HG02970 (cell line): ENCODE measurements at regions not wholly inside any gene's neighbourhood (a gene's known extent, or its start where the extent isn't known, plus 50 kb on each side); places are given as distances from the start of the nearest gene placed in this dataset.
"Not testable (repeated sequence)": the region's sequence is repeated elsewhere in the genome, so short reads cannot be mapped to it uniquely, and the experiment has no call there.

ENCODE experiments used
- ATAC-seq: cut with Tn5 transposase; IDR thresholded peaks from one replicate; pipeline ENCODE4 v1.9.1; 2021; ENCODE audit warnings: mild to moderate bottlenecking, moderate library complexity, moderate number of reproducible peaks; ENCODE audit not compliant: unreplicated experiment, low FRiP score

GRCh38 chr21:14903172-14903865 is 161.5 kb downstream of the NRIP1 start:
- no peak for ATAC-seq

- no peak for ATAC-seq
Observed at GRCh38 chr21:14901482-14901958, 163.3 kb downstream of the NRIP1 start.

- no peak for ATAC-seq
Observed at GRCh38 chr21:14900611-14901010, 164.2 kb downstream of the NRIP1 start.

GRCh38 chr21:14900058-14900457 is 164.7 kb downstream of the NRIP1 start:
- ATAC-seq: no peak

- no peak for ATAC-seq
Observed at GRCh38 chr21:14895792-14896191, 169.0 kb downstream of the NRIP1 start.

- ATAC-seq: no peak
Observed at GRCh38 chr21:14890141-14890540, 174.7 kb downstream of the NRIP1 start.

- no peak for ATAC-seq
Observed at GRCh38 chr21:14889080-14889810, 175.6 kb downstream of the NRIP1 start.

- no peak for ATAC-seq
Observed at GRCh38 chr21:14888202-14888601, 176.6 kb downstream of the NRIP1 start.

- no peak for ATAC-seq
Observed at GRCh38 chr21:14886001-14886400, 178.8 kb downstream of the NRIP1 start.

- ATAC-seq: no peak
Observed at GRCh38 chr21:14883351-14883750, 181.4 kb downstream of the NRIP1 start.

GRCh38 chr21:14882545-14882944 is 182.3 kb downstream of the NRIP1 start:
- ATAC-seq: not testable (repeated sequence)

- ATAC-seq: no peak
Observed at GRCh38 chr21:14881863-14882499, 182.8 kb downstream of the NRIP1 start.

- ATAC-seq: no peak
Observed at GRCh38 chr21:14880922-14881321, 183.9 kb downstream of the NRIP1 start.

- ATAC-seq: no peak
Observed at GRCh38 chr21:14879458-14879857, 185.3 kb downstream of the NRIP1 start.

- no peak for ATAC-seq
Observed at GRCh38 chr21:14878971-14879370, 185.8 kb downstream of the NRIP1 start.

GRCh38 chr21:14877581-14878228 is 187.1 kb downstream of the NRIP1 start:
- ATAC-seq: no peak

GRCh38 chr21:14876524-14876840 is 188.3 kb downstream of the NRIP1 start:
- no peak for ATAC-seq

- peak; percentile 76 for ATAC-seq
Observed at GRCh38 chr21:14875704-14876523, 188.9 kb downstream of the NRIP1 start.

- no peak for ATAC-seq
Observed at GRCh38 chr21:14875186-14875585, 189.6 kb downstream of the NRIP1 start.

- ATAC-seq: no peak
Observed at GRCh38 chr21:14874379-14874778, 190.4 kb downstream of the NRIP1 start.
